ENCODE measurements at regions not wholly inside any gene's neighbourhood (a gene's known extent, or its start where the extent isn't known, plus 50 kb on each side); places are given as distances from the start of the nearest gene placed in this dataset.
"Not testable (repeated sequence)": the region's sequence is repeated elsewhere in the genome, so short reads cannot be mapped to it uniquely, and the experiment has no call there.

DNA sequence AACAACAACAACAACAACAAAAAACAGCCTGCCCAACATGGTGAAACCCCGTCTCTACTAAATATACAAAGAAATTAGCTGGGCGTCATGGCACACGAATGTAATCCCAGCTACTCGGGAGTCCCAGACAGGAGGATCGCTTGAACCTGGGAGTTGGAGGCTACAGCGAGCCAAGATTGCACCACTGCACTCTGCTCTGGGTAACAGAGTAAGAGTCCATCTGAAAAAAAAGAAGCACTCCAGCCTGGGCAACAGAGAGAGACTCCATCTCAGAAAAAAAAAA, 344.1 kb upstream of the PLGLB2 start:
- no peaks in the 10 kb centered on the region for H3K4me1 ChIP-seq
- H3K27me3 ChIP-seq: no peaks in the 10 kb centered on the region
- no peaks in the 10 kb centered on the region for H3K36me3 ChIP-seq
- no peak overlapping the region for H3K9ac ChIP-seq (ENCODE audit: low read depth in 2 of 2, low read length in 2 of 2)
- H3K4me3 ChIP-seq: no peak overlapping the region
- DNase-seq: no peak
- no peaks in the 10 kb centered on the region for H3K9me3 ChIP-seq
- no peak overlapping the region for H3K27ac ChIP-seq
- intact Hi-C loops (cut with DNase I): no loop called here
- TF ChIP-seq CTCF (IDR thresholded peaks at IDR 0.05): no peak

DNA sequence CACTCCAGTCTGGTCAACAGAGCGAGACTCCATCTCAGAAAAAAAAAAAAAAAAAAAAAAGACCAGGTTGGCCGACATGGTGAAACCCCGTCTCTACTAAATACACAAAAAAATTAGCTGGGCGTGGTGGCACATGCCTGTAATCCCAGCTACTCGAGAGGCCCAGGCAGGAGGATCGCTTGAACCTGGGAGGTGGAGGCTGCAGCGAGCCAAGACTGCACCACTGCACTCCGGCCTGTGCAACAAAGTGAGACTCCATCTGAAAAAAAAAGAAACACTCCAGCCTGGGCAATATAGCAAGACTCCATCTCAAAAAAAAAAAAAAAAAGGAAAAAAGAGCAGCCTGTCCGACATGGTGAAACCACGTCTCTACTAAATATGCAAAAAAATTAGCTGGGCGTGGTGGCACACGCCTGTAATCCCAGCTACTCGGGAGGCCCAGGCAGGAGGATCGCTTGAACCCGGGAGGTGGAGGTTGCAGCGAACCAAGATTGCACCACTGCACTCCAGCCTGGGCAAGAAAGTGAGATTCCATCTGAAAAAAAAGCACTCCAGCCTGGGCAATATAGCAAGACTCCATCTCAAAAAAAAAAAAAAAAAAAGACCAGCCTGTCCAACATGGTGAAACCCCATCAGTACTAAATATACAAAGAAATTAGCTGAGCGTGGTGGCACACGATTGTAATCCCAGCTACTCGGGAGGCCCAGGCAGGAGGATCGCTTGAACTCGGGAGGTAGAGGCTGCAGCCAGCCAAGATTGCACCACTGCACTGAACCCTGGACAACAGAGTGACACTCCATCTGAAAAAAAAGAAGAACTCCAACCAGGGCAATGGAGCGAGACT, 343.3 kb upstream of the PLGLB2 start:
- H3K4me1 ChIP-seq; H3K36me3 ChIP-seq; DNase-seq; H3K9me3 ChIP-seq; H3K27me3 ChIP-seq; H3K4me3 ChIP-seq; H3K27ac ChIP-seq; H3K9ac ChIP-seq (ENCODE audit: low read depth in 2 of 2, low read length in 2 of 2); intact Hi-C loops (cut with DNase I): not testable (repeated sequence)

- H3K4me3 ChIP-seq; H3K9me3 ChIP-seq; intact Hi-C loops (cut with DNase I); H3K4me1 ChIP-seq; H3K27me3 ChIP-seq; DNase-seq; H3K9ac ChIP-seq (ENCODE audit: low read depth in 2 of 2, low read length in 2 of 2); H3K36me3 ChIP-seq; H3K27ac ChIP-seq: not testable (repeated sequence)
These were observed 342.2 kb upstream of the PLGLB2 start for GRCh38 chr2:87405531-87406216.

GRCh38 chr2:87406406-87407175, 341.3 kb upstream of the PLGLB2 start:
- H3K4me3 ChIP-seq; H3K9me3 ChIP-seq; intact Hi-C loops (cut with DNase I); DNase-seq; H3K27me3 ChIP-seq; H3K36me3 ChIP-seq; H3K9ac ChIP-seq (ENCODE audit: low read depth in 2 of 2, low read length in 2 of 2); H3K4me1 ChIP-seq; H3K27ac ChIP-seq: not testable (repeated sequence)

DNA sequence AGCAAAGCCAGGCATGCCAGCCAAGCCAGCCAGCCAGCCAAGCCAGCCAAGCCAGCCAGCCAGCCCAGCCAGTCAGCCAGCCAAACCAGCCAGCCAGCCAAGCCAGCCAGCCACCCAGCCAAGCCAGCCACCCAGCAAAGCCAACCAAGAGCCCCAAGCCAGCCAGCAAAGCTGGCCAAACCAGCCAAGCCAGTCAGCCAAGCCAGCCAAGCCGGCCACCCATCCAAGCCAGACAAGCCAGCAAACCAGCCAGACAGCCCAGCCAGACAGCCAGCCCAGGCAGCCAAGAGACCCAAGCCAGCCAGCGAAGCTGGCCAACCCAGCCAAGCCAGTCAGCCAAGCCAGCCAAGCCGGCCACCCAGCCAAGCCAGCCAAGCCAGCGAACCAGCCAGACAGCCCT, 338.3 kb upstream of the PLGLB2 start:
- H3K9ac ChIP-seq (ENCODE audit: low read depth in 2 of 2, low read length in 2 of 2); intact Hi-C loops (cut with DNase I); H3K9me3 ChIP-seq; H3K36me3 ChIP-seq; H3K4me1 ChIP-seq; H3K4me3 ChIP-seq; DNase-seq; H3K27me3 ChIP-seq; H3K27ac ChIP-seq: not testable (repeated sequence)

DNA sequence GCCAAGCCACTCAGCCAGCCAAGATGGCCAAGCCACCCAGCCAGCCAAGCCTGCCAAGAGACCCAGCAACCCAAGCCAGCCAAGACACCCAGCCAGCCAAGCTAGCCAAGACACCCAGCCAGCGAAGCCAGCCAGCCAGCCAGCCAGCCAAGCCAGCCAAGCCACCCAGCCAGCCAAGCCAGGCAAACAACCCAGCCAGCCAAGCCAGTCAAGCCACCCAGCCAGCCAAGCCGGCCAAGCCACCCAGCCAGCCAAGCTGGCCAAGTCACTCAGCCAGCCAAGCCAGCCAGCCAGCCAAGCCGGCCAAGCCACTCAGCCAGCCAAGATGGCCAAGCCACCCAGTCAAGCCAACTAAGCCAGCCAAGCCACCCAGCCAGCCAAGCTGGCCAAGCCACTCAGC, 337.5 kb upstream of the PLGLB2 start:
- H3K9ac ChIP-seq (ENCODE audit: low read depth in 2 of 2, low read length in 2 of 2); H3K27me3 ChIP-seq; H3K4me1 ChIP-seq; H3K9me3 ChIP-seq; H3K27ac ChIP-seq; intact Hi-C loops (cut with DNase I); DNase-seq; H3K4me3 ChIP-seq; H3K36me3 ChIP-seq: not testable (repeated sequence)

DNA sequence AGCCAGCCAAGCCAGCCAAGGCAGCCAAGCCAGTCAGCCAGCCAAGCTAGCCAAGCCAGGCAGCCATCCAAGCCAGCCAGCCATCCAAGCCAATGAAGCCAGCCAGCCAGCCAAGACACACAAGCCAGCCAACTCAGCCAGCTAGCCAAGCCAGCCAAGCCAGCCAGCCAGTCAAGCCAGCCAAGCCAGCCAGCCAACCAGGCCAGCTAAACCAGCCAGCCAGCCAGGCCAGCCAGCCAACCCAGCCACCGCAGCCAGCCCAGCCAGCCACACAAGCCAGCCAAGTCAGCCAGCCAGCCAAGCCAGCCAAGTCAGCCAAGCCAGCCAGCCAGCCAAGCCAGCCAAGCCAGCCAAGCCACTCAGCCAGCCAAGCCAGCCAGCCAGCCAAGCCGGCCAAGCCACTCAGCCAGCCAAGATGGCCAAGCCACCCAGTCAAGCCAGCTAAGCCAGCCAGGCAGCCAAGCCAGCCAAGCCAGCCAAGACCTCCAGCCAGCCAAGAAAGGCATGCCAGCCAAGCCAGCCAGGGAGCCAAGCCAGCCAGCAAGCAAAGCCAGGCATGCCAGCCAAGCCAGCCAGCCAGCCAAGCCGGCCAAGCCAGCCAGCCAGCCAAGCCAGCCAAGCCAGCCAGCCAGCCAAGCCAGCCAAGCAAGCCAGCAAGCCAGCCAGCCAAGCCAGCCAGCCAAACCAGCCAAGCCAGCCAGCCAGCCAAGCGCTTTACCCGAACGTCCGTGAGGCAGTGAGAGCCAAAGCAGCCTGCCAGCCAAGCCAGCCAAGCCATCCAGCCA, 335.7 kb upstream of the PLGLB2 start:
- DNase-seq; H3K4me3 ChIP-seq; intact Hi-C loops (cut with DNase I); H3K9ac ChIP-seq (ENCODE audit: low read depth in 2 of 2, low read length in 2 of 2); H3K27me3 ChIP-seq; H3K36me3 ChIP-seq; H3K27ac ChIP-seq; H3K9me3 ChIP-seq; H3K4me1 ChIP-seq: not testable (repeated sequence)

DNA sequence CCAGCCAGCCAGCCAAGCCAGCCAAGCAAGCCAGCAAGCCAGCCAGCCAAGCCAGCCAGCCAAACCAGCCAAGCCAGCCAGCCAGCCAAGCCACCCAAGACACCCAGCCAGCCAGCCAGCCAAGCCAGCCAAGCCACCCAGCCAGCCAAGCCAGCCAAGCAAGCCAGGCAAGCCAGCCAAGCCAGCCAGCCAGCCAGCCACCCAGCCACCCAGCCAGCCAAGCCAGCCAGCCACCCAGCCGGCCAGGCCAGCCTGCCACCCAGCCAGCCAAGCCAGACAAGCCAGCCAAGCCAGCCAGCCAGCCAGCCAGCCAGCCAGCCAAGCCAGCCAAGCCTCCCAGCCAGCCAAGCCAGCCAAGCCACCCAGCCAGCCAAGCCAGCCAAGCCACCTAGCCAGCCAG, 333.6 kb upstream of the PLGLB2 start:
- H3K4me1 ChIP-seq; H3K27ac ChIP-seq; intact Hi-C loops (cut with DNase I); H3K27me3 ChIP-seq; H3K9ac ChIP-seq (ENCODE audit: low read depth in 2 of 2, low read length in 2 of 2); DNase-seq; H3K36me3 ChIP-seq; H3K9me3 ChIP-seq; H3K4me3 ChIP-seq: not testable (repeated sequence)

GRCh38 chr2:87414795-87415570, 332.9 kb upstream of the PLGLB2 start:
- DNase-seq; H3K9me3 ChIP-seq; H3K27ac ChIP-seq; H3K4me1 ChIP-seq; H3K27me3 ChIP-seq; H3K4me3 ChIP-seq; H3K9ac ChIP-seq (ENCODE audit: low read depth in 2 of 2, low read length in 2 of 2); H3K36me3 ChIP-seq; intact Hi-C loops (cut with DNase I): not testable (repeated sequence)

DNA sequence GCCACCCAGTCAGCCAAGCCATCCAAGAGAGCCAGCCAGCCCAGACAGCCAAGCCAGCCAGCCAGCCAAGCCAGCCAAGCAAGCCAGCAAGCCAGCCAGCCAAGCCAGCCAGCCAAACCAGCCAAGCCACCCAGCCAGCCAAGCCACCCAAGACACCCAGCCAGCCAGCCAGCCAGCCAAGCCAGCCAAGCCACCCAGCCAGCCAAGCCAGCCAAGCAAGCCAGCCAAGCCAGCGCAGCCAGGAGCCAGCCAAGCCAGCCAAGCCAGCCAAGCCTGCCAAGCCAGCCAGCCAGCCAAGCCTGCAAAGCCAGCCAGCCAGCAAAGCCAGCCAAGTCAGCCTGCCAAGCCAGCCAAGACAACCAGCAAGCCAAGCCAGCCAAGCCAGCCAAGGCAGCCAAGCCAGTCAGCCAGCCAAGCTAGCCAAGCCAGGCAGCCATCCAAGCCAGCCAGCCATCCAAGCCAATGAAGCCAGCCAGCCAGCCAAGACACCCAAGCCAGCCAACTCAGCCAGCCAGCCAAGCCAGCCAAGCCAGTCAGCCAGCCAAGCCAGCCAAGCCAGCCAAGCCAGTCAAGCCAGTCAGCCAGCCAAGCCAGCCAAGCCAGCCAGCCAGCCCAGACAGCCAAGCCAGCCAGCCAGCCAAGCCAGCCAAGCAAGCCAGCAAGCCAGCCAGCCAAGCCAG, 332.2 kb upstream of the PLGLB2 start:
- H3K9ac ChIP-seq (ENCODE audit: low read depth in 2 of 2, low read length in 2 of 2); H3K36me3 ChIP-seq; DNase-seq; intact Hi-C loops (cut with DNase I); H3K4me1 ChIP-seq; H3K4me3 ChIP-seq; H3K27ac ChIP-seq; H3K9me3 ChIP-seq; H3K27me3 ChIP-seq: not testable (repeated sequence)

GRCh38 chr2:87416266-87416592, 331.7 kb upstream of the PLGLB2 start:
- DNase-seq; H3K36me3 ChIP-seq; H3K4me1 ChIP-seq; H3K9me3 ChIP-seq; intact Hi-C loops (cut with DNase I); H3K27me3 ChIP-seq; H3K4me3 ChIP-seq; H3K27ac ChIP-seq; H3K9ac ChIP-seq (ENCODE audit: low read depth in 2 of 2, low read length in 2 of 2): not testable (repeated sequence)

All from colonic mucosa (tissue), 4 donors.